H9 (cell line): ENCODE measurements at regions not wholly inside any gene's neighbourhood (a gene's known extent, or its start where the extent isn't known, plus 50 kb on each side); places are given as distances from the start of the nearest gene placed in this dataset.

ENCODE experiments used
- DNase-seq: peaks from one replicate; pipeline ENCODE4 v3.0.0-alpha.2; 2017
- H2AFZ ChIP-seq: one replicate; pipeline ENCODE4 v1.6.1; 2013; ENCODE audit warnings: mild to moderate bottlenecking, low read length, control low read depth, moderate library complexity
- H2AK5ac ChIP-seq: 2 replicates; pipeline ENCODE4 v1.6.1; 2013; ENCODE audit warnings: low read length, control low read depth, mixed read lengths; ENCODE audit not compliant: insufficient read length
- H2BK120ac ChIP-seq: one replicate; pipeline ENCODE4 v1.6.1; 2013; ENCODE audit warnings: low read depth, mild to moderate bottlenecking, low read length, control low read depth, inconsistent platforms; ENCODE audit not compliant: poor library complexity, severe bottlenecking
- H2BK12ac ChIP-seq: 2 replicates; pipeline ENCODE4 v1.6.1; 2013; ENCODE audit warnings: low read length, control low read depth, mixed read lengths, low read depth; ENCODE audit not compliant: insufficient read length
- H2BK15ac ChIP-seq: 2 replicates; pipeline ENCODE4 v1.6.1; 2013; ENCODE audit warnings: low read depth, low read length, control low read depth
- H2BK20ac ChIP-seq: one replicate; pipeline ENCODE4 v1.6.1; 2013; ENCODE audit warnings: low read depth, mild to moderate bottlenecking, low read length, control low read depth, inconsistent platforms; ENCODE audit not compliant: poor library complexity, severe bottlenecking
- H2BK5ac ChIP-seq: 2 replicates; pipeline ENCODE4 v1.6.1; 2013; ENCODE audit warnings: low read length, control low read depth, mixed read lengths; ENCODE audit not compliant: insufficient read length
- H3K14ac ChIP-seq: 2 replicates; pipeline ENCODE4 v1.6.1; 2013; ENCODE audit warnings: low read length, control low read depth; ENCODE audit not compliant: insufficient read depth
- H3K18ac ChIP-seq: 2 replicates; pipeline ENCODE4 v1.6.1; 2013; ENCODE audit warnings: low read depth, mild to moderate bottlenecking, mixed read lengths, low read length, control low read depth; ENCODE audit not compliant: insufficient read length
- H3K23ac ChIP-seq: 2 replicates; pipeline ENCODE4 v1.6.1; 2013; ENCODE audit warnings: low read length, control low read depth, mixed read lengths, low read depth; ENCODE audit not compliant: insufficient read length
- H3K23me2 ChIP-seq: 2 replicates; pipeline ENCODE4 v1.6.1; 2013; ENCODE audit warnings: low read depth, mild to moderate bottlenecking, mixed read lengths, low read length, control low read depth; ENCODE audit not compliant: insufficient read length, poor library complexity, severe bottlenecking
- H3K27ac ChIP-seq: 2 replicates; pipeline ENCODE4 v1.5.1; 2013; ENCODE audit warnings: low read length, control low read depth, mixed read lengths, low read depth; ENCODE audit not compliant: insufficient read length
- H3K27me3 ChIP-seq: 2 replicates; pipeline ENCODE4 v1.6.1; 2013; ENCODE audit warnings: low read length, control low read depth, inconsistent platforms; ENCODE audit not compliant: insufficient read depth
- H3K4ac ChIP-seq: 2 replicates; pipeline ENCODE4 v1.6.1; 2013; ENCODE audit warnings: low read depth, mild to moderate bottlenecking, control low read depth, inconsistent platforms, low read length, moderate library complexity
- H3K4me1 ChIP-seq: 2 replicates; pipeline ENCODE4 v1.6.1; 2013; ENCODE audit warnings: low read length, control low read depth, inconsistent platforms; ENCODE audit not compliant: insufficient read depth
- H3K4me2 ChIP-seq: 2 replicates; pipeline ENCODE4 v1.6.1; 2013; ENCODE audit warnings: low read length, control low read depth, mixed read lengths; ENCODE audit not compliant: insufficient read length, insufficient read depth
- H3K56ac ChIP-seq: 2 replicates; pipeline ENCODE4 v1.6.1; 2013; ENCODE audit warnings: low read depth, mild to moderate bottlenecking, mixed read lengths, low read length, control low read depth; ENCODE audit not compliant: insufficient read length
- H3K79me1 ChIP-seq: 2 replicates; pipeline ENCODE4 v1.6.1; 2013; ENCODE audit warnings: low read depth, mild to moderate bottlenecking, moderate library complexity, low read length, control low read depth, inconsistent platforms; ENCODE audit not compliant: insufficient read depth, poor library complexity, severe bottlenecking
- H3K79me2 ChIP-seq: 2 replicates; pipeline ENCODE4 v1.6.1; 2013; ENCODE audit warnings: low read length, control low read depth, inconsistent platforms; ENCODE audit not compliant: insufficient read depth
- H3K9ac ChIP-seq: 2 replicates; pipeline ENCODE4 v1.6.1; 2013; ENCODE audit warnings: low read length, control low read depth, mixed read lengths; ENCODE audit not compliant: insufficient read length; ENCODE audit errors: extremely low read depth
- H3K9me3 ChIP-seq: one replicate; pipeline ENCODE4 v1.6.1; 2013; ENCODE audit warnings: low read depth, low read length, inconsistent platforms; ENCODE audit not compliant: control insufficient read depth
- H3T11ph ChIP-seq: one replicate; pipeline ENCODE4 v1.6.1; 2013; ENCODE audit warnings: mild to moderate bottlenecking, low read length, control low read depth, inconsistent platforms
- H4K20me1 ChIP-seq: one replicate; pipeline ENCODE4 v1.6.1; 2013; ENCODE audit not compliant: control insufficient read depth, insufficient read length, insufficient read depth
- H4K5ac ChIP-seq: 2 replicates; pipeline ENCODE4 v1.6.1; 2013; ENCODE audit warnings: low read depth, mild to moderate bottlenecking, mixed read lengths, low read length, control low read depth; ENCODE audit not compliant: insufficient read length
- H4K8ac ChIP-seq: replicated peaks from 2 replicates; pipeline ENCODE4 v1.6.1; 2013; ENCODE audit warnings: low read length, control low read depth, mixed read lengths, low read depth; ENCODE audit not compliant: insufficient read length
- H4K91ac ChIP-seq: 2 replicates; pipeline ENCODE4 v1.6.1; 2013; ENCODE audit warnings: low read depth, mild to moderate bottlenecking, moderate library complexity, mixed read lengths, low read length, control low read depth; ENCODE audit not compliant: insufficient read length
- H3K27ac Mint-ChIP-seq, 3 experiments: 2 replicates in 2 of 3; 3 replicates in 1 of 3; pipeline ENCODE4 v1.8.0; 2020 to 2021; ENCODE audit warnings: mixed read lengths in 3 of 3, mild to moderate bottlenecking in 1 of 3, moderate library complexity in 1 of 3
- H3K27me3 Mint-ChIP-seq: 2 replicates; pipeline ENCODE4 v1.8.0; 2021; ENCODE audit warnings: low read depth, mild to moderate bottlenecking, moderate library complexity, mixed read lengths
- H3K36me3 Mint-ChIP-seq, 3 experiments: 2 replicates in 2 of 3; 3 replicates in 1 of 3; pipeline ENCODE4 v1.8.0; 2020 to 2021; ENCODE audit warnings: low read depth in 3 of 3, mixed read lengths in 3 of 3; ENCODE audit not compliant: insufficient read depth in 1 of 3
- H3K4me1 Mint-ChIP-seq, 2 experiments: 2 replicates each; pipeline ENCODE4 v1.8.0; 2020; ENCODE audit warnings: mixed read lengths in 2 of 2
- H3K4me3 Mint-ChIP-seq, 2 experiments: 2 replicates in 1 of 2; 3 replicates in 1 of 2; pipeline ENCODE4 v1.8.0; 2020 to 2021; ENCODE audit warnings: mild to moderate bottlenecking in 2 of 2, mixed read lengths in 2 of 2, moderate library complexity in 1 of 2
- H3K9me3 Mint-ChIP-seq, 2 experiments: 2 replicates in 1 of 2; 3 replicates in 1 of 2; pipeline ENCODE4 v1.8.0; 2020; ENCODE audit warnings: mild to moderate bottlenecking in 2 of 2, mixed read lengths in 2 of 2, moderate library complexity in 1 of 2
- WGBS: extraction: QIAGEN DNeasy Blood & Tissue Kit; methylation state at CpG from one replicate; pipeline ENCODE4 v1.1.7; 2013; ENCODE audit warnings: missing lambda C conversion rate, low lambda C conversion rate, mixed read lengths; ENCODE audit not compliant: insufficient read length; ENCODE audit errors: extremely low coverage; 5-methylcytosine and 5-hydroxymethylcytosine counted together
- TF ChIP-seq, protein P1 (sequence below): fragments of 200-600 bp; sonication (generic); conservative IDR thresholded peaks from 3 replicates; pipeline ENCODE4 v1.8.0; 2021; ENCODE audit warnings: antibody characterized with exemption, mild to moderate bottlenecking

DNA sequence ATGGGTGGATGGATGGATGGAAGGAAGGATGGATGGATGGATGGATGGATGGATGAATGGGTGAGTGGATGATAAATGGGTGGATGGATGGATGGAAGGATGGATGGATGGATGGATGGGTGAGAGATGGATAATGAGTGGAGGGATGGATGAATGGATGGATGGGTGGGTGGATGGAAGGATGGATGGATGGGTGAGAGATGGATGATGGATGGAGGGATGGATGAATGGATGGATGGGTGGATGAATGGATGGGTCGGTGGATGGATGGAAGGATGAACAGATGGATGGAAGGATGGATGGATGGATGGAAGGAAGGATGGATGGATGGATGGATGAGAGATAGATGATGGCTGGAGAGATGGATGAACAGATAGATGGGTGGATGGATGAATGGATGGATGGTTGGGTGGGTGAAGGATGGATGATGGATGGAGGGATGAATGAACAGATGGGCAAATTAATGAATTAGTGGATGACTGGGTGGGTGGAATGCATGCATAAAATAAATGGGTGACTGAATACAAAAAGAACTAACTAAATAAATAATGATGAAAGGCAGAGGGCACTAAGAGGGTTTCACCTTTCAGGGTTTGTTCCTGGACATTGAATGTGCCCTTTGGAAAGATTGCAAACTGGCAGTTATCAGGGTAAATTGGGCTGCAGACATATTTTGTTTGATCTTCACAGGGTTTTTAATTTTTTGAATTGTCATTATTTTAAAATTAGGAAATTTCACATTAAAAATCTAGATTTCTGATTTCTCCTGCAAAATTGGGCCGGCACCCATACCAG is 50.9 kb upstream of the PTPN1 start:
- Histone ChIP-seq H2AK5ac (no peak overlapping the region), H3K23ac (no peak overlapping the region), H2BK20ac (no peak overlapping the region), H3K9ac (no peak overlapping the region), H4K8ac (no peak overlapping the region), H3K9me3 (no peaks in the 10 kb centered on the region), H2BK12ac (no peak overlapping the region), H3K23me2 (no peaks in the 10 kb centered on the region), H2BK15ac (no peak overlapping the region), H3K79me1 (no peaks in the 10 kb centered on the region), H3K14ac (no peak overlapping the region), H3K27me3 (no peaks in the 10 kb centered on the region), H2AFZ (no peak overlapping the region), H3K4ac (no peak overlapping the region), H3K56ac (no peak overlapping the region), H3K4me1 (no peaks in the 10 kb centered on the region; the same call in 1 of the 2 replicates), H2BK120ac (no peak overlapping the region), H3K4me2 (no peak overlapping the region), H3K27ac (no peak overlapping the region), H3K18ac (no peak overlapping the region), H4K20me1 (no peaks in the 10 kb centered on the region), H3T11ph (no peak overlapping the region), H4K91ac (no peak overlapping the region), H2BK5ac (no peak overlapping the region), H4K5ac (no peak overlapping the region), H3K79me2 (no peaks in the 10 kb centered on the region)
- Mint-ChIP-seq H3K36me3 (no peaks in the 10 kb centered on the region; a peak in 1 of 7 replicates), H3K9me3 (no peaks in the 10 kb centered on the region), H3K27ac (no peak overlapping the region), H3K27me3 (no peaks in the 10 kb centered on the region; the same call in 1 of the 2 replicates), H3K4me1 (peaks cover 15 to 20% of the 10 kb centered on the region in 2 experiments), H3K4me3 (no peak overlapping the region)
- 100% methylated on average over 1 of the region's 2 CpGs for WGBS
- DNase-seq: no peak
- TF ChIP-seq, protein P1, sequence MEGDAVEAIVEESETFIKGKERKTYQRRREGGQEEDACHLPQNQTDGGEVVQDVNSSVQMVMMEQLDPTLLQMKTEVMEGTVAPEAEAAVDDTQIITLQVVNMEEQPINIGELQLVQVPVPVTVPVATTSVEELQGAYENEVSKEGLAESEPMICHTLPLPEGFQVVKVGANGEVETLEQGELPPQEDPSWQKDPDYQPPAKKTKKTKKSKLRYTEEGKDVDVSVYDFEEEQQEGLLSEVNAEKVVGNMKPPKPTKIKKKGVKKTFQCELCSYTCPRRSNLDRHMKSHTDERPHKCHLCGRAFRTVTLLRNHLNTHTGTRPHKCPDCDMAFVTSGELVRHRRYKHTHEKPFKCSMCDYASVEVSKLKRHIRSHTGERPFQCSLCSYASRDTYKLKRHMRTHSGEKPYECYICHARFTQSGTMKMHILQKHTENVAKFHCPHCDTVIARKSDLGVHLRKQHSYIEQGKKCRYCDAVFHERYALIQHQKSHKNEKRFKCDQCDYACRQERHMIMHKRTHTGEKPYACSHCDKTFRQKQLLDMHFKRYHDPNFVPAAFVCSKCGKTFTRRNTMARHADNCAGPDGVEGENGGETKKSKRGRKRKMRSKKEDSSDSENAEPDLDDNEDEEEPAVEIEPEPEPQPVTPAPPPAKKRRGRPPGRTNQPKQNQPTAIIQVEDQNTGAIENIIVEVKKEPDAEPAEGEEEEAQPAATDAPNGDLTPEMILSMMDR: no peak
